Vagina (tissue), 2 donors: ENCODE measurements at regions not wholly inside any gene's neighbourhood (a gene's known extent, or its start where the extent isn't known, plus 50 kb on each side); places are given as distances from the start of the nearest gene placed in this dataset.

Experiments used
- POLR2A ChIP-seq, 2 donors: fragments of 450-650 bp; IDR thresholded peaks; one replicate each; pipeline ENCODE4 v1.6.1; 2017; ENCODE audit warnings: antibody characterized with exemption in 2 of 2, mild to moderate bottlenecking in 2 of 2, moderate library complexity in 2 of 2
- TF ChIP-seq, protein P1 (sequence below), 3 experiments: fragments of 450-650 bp in 2 of 3; fragments of 200-600 bp in 1 of 3; sonication (generic) in 1 of 3; IDR thresholded peaks; one replicate each; pipeline ENCODE4 v1.5.1; 2017 to 2019; ENCODE audit warnings: antibody characterized with exemption in 3 of 3, mild to moderate bottlenecking in 2 of 3, moderate library complexity in 2 of 3

DNA sequence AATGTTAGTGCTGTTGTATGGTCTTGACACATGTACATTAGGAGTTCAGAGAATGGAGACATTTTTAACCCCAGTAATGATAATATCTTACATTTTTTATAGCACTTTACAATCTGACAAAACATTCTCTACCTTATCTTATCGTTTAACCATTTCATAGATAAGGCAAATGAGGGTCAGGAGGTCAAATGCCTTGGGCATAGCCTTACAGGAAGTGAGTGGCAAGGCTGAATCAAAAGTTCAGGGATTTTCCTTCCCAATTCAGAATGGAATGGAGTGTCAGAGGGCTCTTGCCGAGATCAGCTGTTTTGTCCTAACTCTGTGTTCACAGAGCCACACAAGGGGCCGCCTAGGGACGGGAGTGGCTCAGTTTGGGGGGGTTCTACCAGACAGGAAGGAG, 57.6 kb upstream of the AK4 start:
- no peak for TF ChIP-seq POLR2A (IDR thresholded peaks at IDR 0.05)
- TF ChIP-seq, protein P1, sequence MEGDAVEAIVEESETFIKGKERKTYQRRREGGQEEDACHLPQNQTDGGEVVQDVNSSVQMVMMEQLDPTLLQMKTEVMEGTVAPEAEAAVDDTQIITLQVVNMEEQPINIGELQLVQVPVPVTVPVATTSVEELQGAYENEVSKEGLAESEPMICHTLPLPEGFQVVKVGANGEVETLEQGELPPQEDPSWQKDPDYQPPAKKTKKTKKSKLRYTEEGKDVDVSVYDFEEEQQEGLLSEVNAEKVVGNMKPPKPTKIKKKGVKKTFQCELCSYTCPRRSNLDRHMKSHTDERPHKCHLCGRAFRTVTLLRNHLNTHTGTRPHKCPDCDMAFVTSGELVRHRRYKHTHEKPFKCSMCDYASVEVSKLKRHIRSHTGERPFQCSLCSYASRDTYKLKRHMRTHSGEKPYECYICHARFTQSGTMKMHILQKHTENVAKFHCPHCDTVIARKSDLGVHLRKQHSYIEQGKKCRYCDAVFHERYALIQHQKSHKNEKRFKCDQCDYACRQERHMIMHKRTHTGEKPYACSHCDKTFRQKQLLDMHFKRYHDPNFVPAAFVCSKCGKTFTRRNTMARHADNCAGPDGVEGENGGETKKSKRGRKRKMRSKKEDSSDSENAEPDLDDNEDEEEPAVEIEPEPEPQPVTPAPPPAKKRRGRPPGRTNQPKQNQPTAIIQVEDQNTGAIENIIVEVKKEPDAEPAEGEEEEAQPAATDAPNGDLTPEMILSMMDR (IDR thresholded peaks at IDR 0.05) = no peak
